ENCODE measurements at regions not wholly inside any gene's neighbourhood (a gene's known extent, or its start where the extent isn't known, plus 50 kb on each side); places are given as distances from the start of the nearest gene placed in this dataset.

DNA sequence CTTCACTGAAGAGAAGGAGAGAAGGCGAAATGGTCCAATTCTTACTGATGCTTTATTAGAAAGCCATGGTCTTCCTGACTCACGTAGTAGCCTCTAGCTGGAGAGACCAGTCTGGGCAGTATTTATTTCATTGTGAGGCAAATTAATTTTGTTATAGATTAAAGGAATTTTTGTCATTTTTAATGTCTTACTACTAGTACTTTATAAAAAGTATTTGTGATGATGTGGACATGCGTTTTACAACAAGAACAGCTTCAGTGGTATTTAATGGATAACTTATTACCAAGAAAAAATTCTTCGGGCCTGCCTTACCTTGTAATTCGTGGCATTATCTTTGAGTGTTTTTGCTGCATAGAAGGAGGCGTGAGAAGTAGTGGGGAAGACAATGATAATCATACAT is 339.4 kb upstream of the SHH start:
- TF ChIP-seq, protein P1, sequence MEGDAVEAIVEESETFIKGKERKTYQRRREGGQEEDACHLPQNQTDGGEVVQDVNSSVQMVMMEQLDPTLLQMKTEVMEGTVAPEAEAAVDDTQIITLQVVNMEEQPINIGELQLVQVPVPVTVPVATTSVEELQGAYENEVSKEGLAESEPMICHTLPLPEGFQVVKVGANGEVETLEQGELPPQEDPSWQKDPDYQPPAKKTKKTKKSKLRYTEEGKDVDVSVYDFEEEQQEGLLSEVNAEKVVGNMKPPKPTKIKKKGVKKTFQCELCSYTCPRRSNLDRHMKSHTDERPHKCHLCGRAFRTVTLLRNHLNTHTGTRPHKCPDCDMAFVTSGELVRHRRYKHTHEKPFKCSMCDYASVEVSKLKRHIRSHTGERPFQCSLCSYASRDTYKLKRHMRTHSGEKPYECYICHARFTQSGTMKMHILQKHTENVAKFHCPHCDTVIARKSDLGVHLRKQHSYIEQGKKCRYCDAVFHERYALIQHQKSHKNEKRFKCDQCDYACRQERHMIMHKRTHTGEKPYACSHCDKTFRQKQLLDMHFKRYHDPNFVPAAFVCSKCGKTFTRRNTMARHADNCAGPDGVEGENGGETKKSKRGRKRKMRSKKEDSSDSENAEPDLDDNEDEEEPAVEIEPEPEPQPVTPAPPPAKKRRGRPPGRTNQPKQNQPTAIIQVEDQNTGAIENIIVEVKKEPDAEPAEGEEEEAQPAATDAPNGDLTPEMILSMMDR (IDR thresholded peaks at IDR 0.05 in 8 of 11, conservative IDR thresholded peaks at IDR 0.05 in 3 of 11) = no peak
- TF ChIP-seq POLR2AphosphoS5 (IDR thresholded peaks at IDR 0.05) = no peak
